Testis (tissue), 2 donors: ENCODE measurements at regions not wholly inside any gene's neighbourhood (a gene's known extent, or its start where the extent isn't known, plus 50 kb on each side); places are given as distances from the start of the nearest gene placed in this dataset.

Experiments
- DNase-seq: peaks from one replicate; pipeline ENCODE4 v3.0.0-alpha.2; 2019
- H3K27ac ChIP-seq, 2 donors: fragments of 200-600 bp; sonication (generic); one replicate each; pipeline ENCODE4 v1.5.1; 2019
- H3K27me3 ChIP-seq: fragments of 200-600 bp; sonication (generic); one replicate; pipeline ENCODE4 v1.5.1; 2019
- H3K36me3 ChIP-seq: fragments of 200-600 bp; sonication (generic); one replicate; pipeline ENCODE4 v1.5.1; 2017; ENCODE audit warnings: low read depth; ENCODE audit errors: missing control alignments
- H3K4me1 ChIP-seq: fragments of 200-600 bp; sonication (generic); one replicate; pipeline ENCODE4 v1.5.1; 2019
- H3K4me3 ChIP-seq, 2 donors: fragments of 200-600 bp; sonication (generic); one replicate each; pipeline ENCODE4 v1.5.1; 2017 to 2019
- H3K9me3 ChIP-seq: fragments of 200-600 bp; sonication (generic); one replicate; pipeline ENCODE4 v1.5.1; 2017
- CTCF ChIP-seq, 3 experiments: fragments of 450-650 bp in 2 of 3; fragments of 200-600 bp in 1 of 3; sonication (generic) in 1 of 3; IDR thresholded peaks; one replicate each; pipeline ENCODE4 v1.5.1; 2016 to 2019; ENCODE audit warnings: antibody characterized with exemption in 3 of 3, mild to moderate bottlenecking in 2 of 3, moderate library complexity in 1 of 3
- POLR2A ChIP-seq: fragments of 450-650 bp; IDR thresholded peaks from one replicate; pipeline ENCODE4 v1.6.1; 2017; ENCODE audit warnings: antibody characterized with exemption, mild to moderate bottlenecking, moderate library complexity
- WGBS, 2 donors: methylation state at CpG; one replicate each; pipeline ENCODE4 v1.1.5; 2018; 5-methylcytosine and 5-hydroxymethylcytosine counted together
- intact Hi-C: fragments of 100-400 bp; cut with DNase I; formaldehyde crosslinking; loops from one replicate; pipeline ENCODE4 v1.15.1; 2023; ENCODE audit warnings: low total_unique reads

DNA sequence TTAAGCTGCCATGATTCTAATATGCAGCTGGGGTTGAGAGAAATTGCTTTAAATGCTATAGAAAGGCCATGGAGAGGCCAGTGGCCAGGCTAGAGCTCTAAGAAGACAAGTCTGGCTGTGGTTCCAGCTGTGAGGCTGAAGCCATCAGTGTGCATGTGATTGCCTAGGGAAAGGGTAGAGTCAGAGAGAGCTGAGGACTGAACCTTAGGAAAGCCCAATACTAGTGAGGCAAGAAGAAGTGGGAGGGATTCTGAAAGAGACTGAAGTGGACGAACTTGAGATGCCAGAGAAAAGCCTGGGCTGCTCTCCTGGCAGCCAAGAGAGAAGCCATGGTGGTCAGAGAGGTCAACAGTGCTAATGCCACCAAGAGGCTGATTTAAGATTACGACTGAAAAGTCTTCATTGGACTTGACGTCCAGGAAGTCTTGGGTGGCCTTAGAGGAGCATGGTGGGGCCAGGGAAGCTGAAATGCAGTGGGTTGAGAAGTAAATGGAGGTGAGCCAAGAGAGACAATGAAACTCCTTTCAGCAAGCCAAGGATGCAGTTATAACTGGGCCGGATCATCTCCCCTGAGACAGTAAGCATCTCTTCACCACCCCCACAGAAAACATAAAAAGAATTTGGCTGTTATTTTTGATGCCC, 133.2 kb downstream of the TMEM174 start:
- intact Hi-C loops = no loop called here
- Histone ChIP-seq H3K4me3 (no peak overlapping the region), H3K36me3 (no peaks in the 10 kb centered on the region), H3K27ac (no peak overlapping the region), H3K9me3 (no peaks in the 10 kb centered on the region), H3K4me1 (no peaks in the 10 kb centered on the region), H3K27me3 (peaks cover 7% of the 10 kb centered on the region)
- WGBS, 2 donors = 68 to 72% methylated on average over 3 to 4 of the region's 4 CpGs
- TF ChIP-seq CTCF (IDR thresholded peaks at IDR 0.05) (no peak), POLR2A (no peak)
- no peak for DNase-seq

DNA sequence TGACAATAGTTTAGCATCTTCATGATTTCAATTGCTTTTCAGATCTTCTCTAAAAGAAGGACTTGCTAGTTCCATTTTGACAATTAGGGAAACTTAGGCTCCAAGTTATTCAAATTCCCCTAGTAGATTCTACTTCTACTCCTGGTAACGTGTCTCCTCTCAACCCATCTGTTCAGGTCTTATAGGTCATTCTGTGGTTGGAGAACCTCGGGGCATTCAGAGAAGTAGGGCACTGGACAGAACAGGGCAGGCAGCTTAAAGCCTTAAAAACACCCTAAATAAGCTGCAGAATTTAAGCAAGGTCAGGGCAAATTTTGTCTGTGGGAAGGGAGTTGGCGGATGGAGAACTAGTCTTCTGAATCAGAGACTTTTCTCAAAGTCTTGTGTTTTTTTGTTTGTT, 132.4 kb downstream of the TMEM174 start:
- whole genome bisulfite sequencing, 2 donors = 77 to 94% methylated on average over 3 of the region's 3 CpGs
- no peaks in the 10 kb centered on the region for H3K4me1 ChIP-seq
- H3K36me3 ChIP-seq = no peaks in the 10 kb centered on the region
- no peak overlapping the region for H3K4me3 ChIP-seq
- TF ChIP-seq POLR2A = no peak
- no peak for TF ChIP-seq CTCF (IDR thresholded peaks at IDR 0.05)
- intact Hi-C loops = no loop called here
- no peaks in the 10 kb centered on the region for H3K9me3 ChIP-seq
- no peak for DNase-seq
- peaks cover 7% of the 10 kb centered on the region for H3K27me3 ChIP-seq
- no peak overlapping the region for H3K27ac ChIP-seq

DNA sequence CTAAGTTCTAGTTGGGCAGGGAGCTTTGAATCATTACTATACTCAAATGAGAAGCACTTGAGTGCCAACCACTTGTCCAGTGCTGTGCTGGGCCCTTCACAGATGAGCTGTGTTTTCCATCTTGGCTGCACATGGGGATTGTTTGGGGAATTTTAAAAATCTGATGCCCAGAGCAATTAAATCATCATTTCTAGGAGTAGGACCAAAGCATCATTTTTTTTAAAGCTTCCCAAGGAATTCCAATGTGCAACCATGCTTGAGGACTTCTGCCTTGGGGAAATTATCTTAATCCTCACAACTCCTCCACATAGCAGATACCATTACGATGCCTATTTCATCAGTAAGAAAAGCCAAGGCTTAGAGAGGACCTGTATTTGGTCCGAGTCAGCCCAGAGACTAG, 131.4 kb downstream of the TMEM174 start:
- 65 to 67% methylated on average over 1 to 2 of the region's 2 CpGs for WGBS, 2 donors
- H3K27me3 ChIP-seq = peaks cover 7% of the 10 kb centered on the region
- no peak overlapping the region for H3K27ac ChIP-seq
- H3K36me3 ChIP-seq = no peaks in the 10 kb centered on the region
- intact Hi-C loops = no loop called here
- H3K9me3 ChIP-seq = no peaks in the 10 kb centered on the region
- no peak for DNase-seq
- TF ChIP-seq POLR2A (no peak), CTCF (IDR thresholded peaks at IDR 0.05) (no peak)
- H3K4me3 ChIP-seq = no peak overlapping the region
- no peaks in the 10 kb centered on the region for H3K4me1 ChIP-seq

- Histone ChIP-seq H3K36me3 (no peaks in the 10 kb centered on the region), H3K27me3 (peaks cover 8% of the 10 kb centered on the region), H3K4me1 (no peaks in the 10 kb centered on the region), H3K4me3 (peak overlapping the region; percentile 27 to 42), H3K9me3 (no peaks in the 10 kb centered on the region), H3K27ac (no peak overlapping the region)
- TF ChIP-seq POLR2A = no peak
- TF ChIP-seq CTCF (IDR thresholded peaks at IDR 0.05) = no peak
- intact Hi-C loops = no loop called here
- WGBS, 2 donors = 4 to 6% methylated on average over 16 to 70 of the region's 77 CpGs
- DNase-seq = peak; percentile 21
Measured at GRCh38 chr5:73303148-73304079, 130.4 kb downstream of the TMEM174 start.
